NCI-H1105 (cell line): ENCODE measurements at regions not wholly inside any gene's neighbourhood (a gene's known extent, or its start where the extent isn't known, plus 50 kb on each side); places are given as distances from the start of the nearest gene placed in this dataset.
"Not testable (repeated sequence)": the region's sequence is repeated elsewhere in the genome, so short reads cannot be mapped to it uniquely, and the experiment has no call there.

ENCODE experiments used
- DNase-seq: peaks from one replicate; lab custom pipeline; 2025; lab: John Stamatoyannopoulos, UW

- no peak for DNase-seq
Measured at GRCh38 chr19:27966390-27966816, 1246.5 kb downstream of the UQCRFS1 start.

GRCh38 chr19:27964185-27964584 lies 1248.8 kb downstream of the UQCRFS1 start:
- DNase-seq = no peak

GRCh38 chr19:27962264-27962663 lies 1250.7 kb downstream of the UQCRFS1 start:
- DNase-seq = no peak

- DNase-seq = no peak
Measured at GRCh38 chr19:27955485-27956480, 1257.2 kb downstream of the UQCRFS1 start.

- DNase-seq = not testable (repeated sequence)
Measured at GRCh38 chr19:27942607-27943006, 1270.3 kb downstream of the UQCRFS1 start.

- no peak for DNase-seq
Measured at GRCh38 chr19:27936139-27936538, 1276.8 kb downstream of the UQCRFS1 start.

GRCh38 chr19:27935669-27936068 lies 1277.3 kb downstream of the UQCRFS1 start:
- DNase-seq = no peak

GRCh38 chr19:27929399-27929798 lies 1283.6 kb downstream of the UQCRFS1 start:
- DNase-seq = no peak

GRCh38 chr19:27925202-27925601 lies 1287.7 kb downstream of the UQCRFS1 start:
- no peak for DNase-seq

GRCh38 chr19:27922970-27923369 lies 1290.0 kb downstream of the UQCRFS1 start:
- no peak for DNase-seq

GRCh38 chr19:27920774-27921173 lies 1292.2 kb downstream of the UQCRFS1 start:
- no peak for DNase-seq

GRCh38 chr19:27918818-27919217 lies 1294.1 kb downstream of the UQCRFS1 start:
- DNase-seq = no peak

GRCh38 chr19:27911122-27911898 lies 1301.6 kb downstream of the UQCRFS1 start:
- DNase-seq = no peak

GRCh38 chr19:27909861-27910260 lies 1303.1 kb downstream of the UQCRFS1 start:
- DNase-seq = no peak

- no peak for DNase-seq
Measured at GRCh38 chr19:27909185-27909840, 1303.6 kb downstream of the UQCRFS1 start.

- no peak for DNase-seq
Measured at GRCh38 chr19:27906081-27906480, 1306.9 kb downstream of the UQCRFS1 start.

GRCh38 chr19:27905074-27905473 lies 1307.9 kb downstream of the UQCRFS1 start:
- no peak for DNase-seq

- no peak for DNase-seq
Measured at GRCh38 chr19:27901078-27901477, 1311.9 kb downstream of the UQCRFS1 start.

- DNase-seq = no peak
Measured at GRCh38 chr19:27896091-27896490, 1316.9 kb downstream of the UQCRFS1 start.

GRCh38 chr19:27894906-27895754 lies 1317.8 kb downstream of the UQCRFS1 start:
- DNase-seq = no peak

- no peak for DNase-seq
Measured at GRCh38 chr19:27892500-27892899, 1320.5 kb downstream of the UQCRFS1 start.
